ENCODE measurements at regions not wholly inside any gene's neighbourhood (a gene's known extent, or its start where the extent isn't known, plus 50 kb on each side); places are given as distances from the start of the nearest gene placed in this dataset.
"Not testable (repeated sequence)": the region's sequence is repeated elsewhere in the genome, so short reads cannot be mapped to it uniquely, and the experiment has no call there.

DNA sequence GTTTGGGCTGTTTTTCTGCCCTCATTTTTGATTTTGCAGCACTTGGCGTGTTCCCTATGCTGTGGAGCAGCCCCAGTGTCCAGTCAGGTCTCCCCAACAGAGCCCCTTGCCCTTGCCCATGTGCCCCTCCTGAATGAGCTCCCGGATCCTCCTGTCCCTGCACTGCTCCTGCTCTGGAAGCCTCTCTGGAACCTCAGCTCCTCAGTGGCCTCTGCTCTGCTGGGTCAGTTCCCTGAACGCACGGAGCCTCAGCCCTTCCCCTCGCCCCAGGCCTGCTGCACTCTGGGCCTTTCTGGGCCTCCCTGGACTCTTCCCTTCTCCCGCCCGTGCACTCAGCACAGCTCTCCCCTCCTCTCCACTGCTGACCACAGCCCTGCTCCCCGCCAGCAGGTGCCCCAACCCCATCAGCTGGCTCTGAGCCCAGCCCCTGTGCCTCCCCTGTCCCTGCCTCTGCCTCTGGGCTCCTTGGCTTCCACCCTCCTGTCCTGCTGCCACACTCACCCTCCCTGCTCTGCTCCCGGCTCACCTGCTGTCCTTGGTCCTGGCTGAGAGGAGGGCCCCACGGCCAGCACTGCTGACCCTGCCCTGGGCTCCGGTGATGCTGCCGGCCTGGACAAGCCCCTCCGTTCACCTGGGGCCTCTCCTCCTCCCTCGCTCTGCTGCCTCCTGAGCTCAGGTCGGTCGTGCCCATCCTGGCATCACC lies 220.6 kb downstream of the TMEM121 start:
- TF ChIP-seq CBX8 (IDR thresholded peaks at IDR 0.05; ENCODE audit: borderline replicate concordance, low read depth, low read length); BACH1 (IDR thresholded peaks at IDR 0.05; ENCODE audit: low read length): not testable (repeated sequence)

All from H1 (cell line).